HTR-8/SVneo (cell line): ENCODE measurements at regions not wholly inside any gene's neighbourhood (a gene's known extent, or its start where the extent isn't known, plus 50 kb on each side); places are given as distances from the start of the nearest gene placed in this dataset.

Source experiments
- DNase-seq: peaks from one replicate; pipeline ENCODE4 v3.0.0; 2011; ENCODE audit warnings: low spot score, mixed read lengths; ENCODE audit not compliant: insufficient read length
- FAIRE-seq: peaks from 2 replicates; lab custom pipeline; 2011; peaks lifted over from hg19 to GRCh38; lab: Jason Lieb, UNC

- FAIRE-seq (no peak), DNase-seq (no peak)
Measured at GRCh38 chr16:22673421-22673831, 140.5 kb upstream of the HS3ST2 start.

DNA sequence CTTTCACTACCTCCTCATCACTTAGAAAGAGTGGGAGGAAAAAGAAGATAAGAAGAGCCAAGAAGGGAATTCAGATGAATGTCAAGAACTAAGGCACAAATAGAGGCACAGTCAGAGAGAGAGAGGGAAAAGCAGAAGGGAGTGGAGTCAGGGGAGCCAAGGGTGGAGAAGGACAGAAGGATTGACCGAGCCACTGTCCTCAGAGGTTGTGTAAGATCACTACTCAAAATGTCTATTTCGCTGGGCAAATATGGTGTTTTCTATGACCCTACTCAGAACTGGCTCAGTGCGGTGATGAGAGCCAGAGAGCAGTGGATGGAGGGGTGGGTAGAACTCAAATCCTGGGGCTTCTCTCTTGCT lies 139.2 kb upstream of the HS3ST2 start:
- FAIRE-seq (no peak), DNase-seq (no peak)

DNA sequence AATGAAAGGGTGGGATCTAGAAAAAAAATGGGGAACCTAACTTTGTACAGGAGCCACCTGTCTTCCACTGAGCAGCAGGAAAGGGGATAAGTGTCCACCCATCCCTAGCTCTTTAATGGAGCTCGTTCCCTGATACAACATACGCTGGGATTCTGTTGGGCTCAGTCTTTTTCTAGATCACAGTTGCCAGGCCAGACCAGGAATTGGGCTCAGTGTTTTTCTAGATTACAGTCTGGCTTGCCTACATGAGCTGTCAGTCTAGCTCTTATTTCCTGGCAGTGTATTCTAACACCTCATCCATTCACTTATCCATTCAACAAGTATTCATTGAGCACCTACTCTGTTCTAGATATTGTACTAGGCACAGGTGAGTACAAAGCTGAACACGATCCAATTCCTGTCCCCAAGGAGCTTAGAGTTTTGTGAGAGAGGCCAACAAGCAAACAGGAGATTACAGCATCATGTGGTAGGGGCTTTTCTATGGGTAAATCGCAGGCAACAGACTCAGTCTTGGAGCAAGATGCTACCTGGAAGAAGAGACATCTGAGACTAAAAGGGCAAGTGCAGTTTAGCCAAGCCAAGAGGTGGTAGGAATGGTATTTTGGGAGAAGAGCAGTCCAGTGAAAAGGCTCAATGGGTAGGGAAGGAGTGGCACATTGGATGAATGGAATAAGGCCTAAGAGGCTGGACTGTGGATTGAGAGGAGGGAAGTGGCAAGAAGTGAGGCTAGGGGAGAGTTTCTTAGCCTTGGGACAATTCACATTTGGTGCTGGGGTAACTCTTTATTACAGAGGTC lies 138.0 kb upstream of the HS3ST2 start:
- FAIRE-seq: no peak

GRCh38 chr16:22677024-22677830 lies 136.7 kb upstream of the HS3ST2 start:
- no peak for DNase-seq

More for the DNA sequence above, 138.0 kb upstream of the HS3ST2 start:
- no peak for DNase-seq

DNA sequence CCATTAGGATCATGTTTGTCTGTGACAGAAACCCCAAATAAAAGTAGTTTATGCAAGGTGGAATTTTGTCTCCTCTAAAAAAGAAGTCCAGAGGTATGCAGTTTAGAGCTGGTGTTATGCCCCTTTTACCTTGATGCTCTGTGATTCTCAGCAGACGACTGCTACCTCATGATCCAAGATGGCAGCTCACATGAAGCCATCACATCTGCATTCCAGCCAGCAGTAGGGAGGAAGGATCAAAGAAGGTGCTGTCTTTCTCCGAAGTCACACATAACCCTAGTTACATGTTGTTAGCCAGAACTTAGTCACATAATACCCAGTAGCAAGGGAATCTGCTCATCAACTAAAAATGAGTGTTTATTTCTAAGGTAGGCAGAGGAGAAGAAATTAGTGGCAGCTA lies 135.7 kb upstream of the HS3ST2 start:
- no peak for DNase-seq

More at GRCh38 chr16:22677024-22677830, 136.7 kb upstream of the HS3ST2 start:
- no peak for FAIRE-seq

DNA sequence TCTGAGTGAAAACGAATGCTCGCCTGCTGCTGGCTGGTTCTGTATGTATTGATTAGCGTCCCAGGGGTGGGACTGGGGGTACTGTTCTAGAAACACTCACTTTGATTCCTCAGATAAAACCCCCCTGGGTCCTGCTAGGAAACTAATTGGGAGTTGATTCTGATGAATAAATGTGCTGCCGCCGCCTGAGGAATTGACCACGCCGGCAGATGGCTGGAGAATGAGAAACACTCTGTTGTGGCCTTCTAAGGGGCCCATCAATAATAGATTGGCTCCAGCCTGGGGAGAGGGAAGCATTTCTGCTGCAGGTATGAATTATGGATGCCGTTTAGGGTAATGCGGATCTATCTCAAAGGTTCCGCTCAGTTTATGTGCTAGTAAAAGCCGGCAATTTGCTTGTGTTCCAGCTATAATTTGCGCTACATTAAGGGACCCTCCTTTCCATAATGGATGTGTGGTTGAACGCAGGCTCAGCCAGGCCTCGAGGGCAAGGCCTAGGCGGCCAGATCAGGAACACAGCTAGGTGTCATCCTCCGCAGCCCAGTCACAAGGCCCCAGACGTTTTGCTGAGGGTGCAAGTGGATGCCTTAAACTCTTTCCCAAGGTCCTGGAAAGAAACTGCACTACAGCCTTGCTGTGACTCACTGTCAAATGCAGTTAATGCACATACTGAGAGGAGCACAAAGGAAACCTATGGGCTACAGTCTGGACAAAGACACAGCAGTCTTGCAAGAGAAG lies 132.2 kb upstream of the HS3ST2 start:
- DNase-seq: no peak
- no peak for FAIRE-seq

More for the DNA sequence above, 135.7 kb upstream of the HS3ST2 start:
- no peak for FAIRE-seq

DNA sequence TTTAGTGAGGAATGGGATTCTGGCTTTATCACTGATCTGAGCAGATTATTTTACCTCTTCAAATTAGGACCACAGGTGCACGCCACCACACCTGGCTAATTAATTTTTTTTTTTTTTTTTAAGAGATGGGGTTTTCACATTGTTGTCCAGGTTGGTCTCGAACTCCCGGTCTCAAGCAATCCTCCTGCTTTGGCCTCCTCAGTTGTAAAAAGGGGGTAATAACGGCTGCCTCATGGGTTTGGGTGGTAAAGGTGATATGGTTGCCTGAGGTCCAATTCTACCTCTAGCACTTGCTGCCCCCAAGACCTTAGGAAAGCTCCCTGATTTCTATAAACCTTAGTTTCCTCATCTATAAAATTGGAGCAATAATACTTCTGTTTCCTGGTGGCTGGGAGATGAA lies 130.7 kb upstream of the HS3ST2 start:
- no peak for FAIRE-seq
- DNase-seq: no peak

- no peak for FAIRE-seq
- DNase-seq: no peak
Measured at GRCh38 chr16:22683730-22684573, 130.0 kb upstream of the HS3ST2 start.

DNA sequence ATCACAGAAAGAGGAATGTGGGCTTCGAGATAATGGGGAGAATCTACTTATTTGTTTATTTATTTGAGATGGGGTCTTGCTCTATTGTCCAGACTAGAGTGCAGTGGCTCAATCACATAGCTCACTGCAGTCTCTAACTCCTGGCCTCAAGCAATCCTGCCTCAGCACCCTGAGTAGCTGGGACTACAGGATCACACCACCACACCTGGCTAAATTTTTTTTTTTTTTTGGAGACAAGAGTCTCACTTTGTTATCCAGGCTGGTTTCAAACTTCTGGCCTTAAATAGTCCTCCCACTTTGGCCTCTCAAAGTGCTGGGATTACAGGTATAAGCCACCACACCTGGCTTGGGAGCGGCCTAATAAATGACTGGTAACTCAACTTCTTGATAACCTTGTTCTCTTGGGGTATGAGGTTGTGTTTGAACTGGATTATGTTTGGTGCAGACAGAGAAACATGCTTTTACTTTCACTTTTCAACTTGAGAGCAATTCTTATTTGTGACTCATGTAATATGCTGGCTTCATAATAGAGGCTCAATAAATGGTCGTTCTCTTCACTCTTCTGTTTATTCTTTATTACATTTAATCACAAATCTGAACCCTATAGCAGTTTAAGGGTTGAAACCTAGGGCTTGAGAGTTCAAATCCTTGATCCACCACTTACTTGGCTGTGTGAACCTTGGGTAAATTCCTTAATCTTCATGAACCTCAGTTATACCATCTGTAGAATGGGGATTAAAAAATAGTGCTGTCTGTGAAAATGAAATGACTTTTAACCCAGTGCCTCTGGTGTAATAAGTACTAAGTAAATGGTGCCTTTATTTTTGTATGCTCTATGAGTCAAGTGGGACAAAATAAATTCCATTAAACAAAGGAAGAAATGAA lies 129.1 kb upstream of the HS3ST2 start:
- FAIRE-seq: no peak

GRCh38 chr16:22685459-22685830 lies 128.5 kb upstream of the HS3ST2 start:
- DNase-seq (no peak), FAIRE-seq (no peak)

More for the DNA sequence above, 129.1 kb upstream of the HS3ST2 start:
- DNase-seq: no peak

DNA sequence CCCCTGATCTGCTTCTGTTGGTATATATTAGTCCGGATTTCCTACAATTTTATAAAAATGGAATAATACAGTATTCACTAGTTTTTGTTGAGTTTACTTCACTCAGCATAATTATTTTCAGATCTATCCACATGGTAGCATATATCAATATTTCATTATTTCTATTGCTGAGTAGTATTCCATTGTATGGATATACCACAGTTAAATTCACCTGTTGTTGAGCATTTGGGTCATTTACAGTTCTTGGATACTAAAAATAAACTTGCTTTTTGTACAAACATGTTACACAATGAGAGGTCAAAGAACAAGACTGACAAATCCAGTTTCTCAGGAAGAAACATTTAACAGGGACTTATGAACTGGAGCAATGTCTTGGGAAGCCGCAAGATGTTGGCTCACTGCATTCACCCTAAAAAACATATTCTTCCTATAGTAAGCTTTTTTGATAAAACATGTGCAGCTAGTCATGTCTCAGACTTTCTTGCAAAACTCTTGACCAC lies 126.9 kb upstream of the HS3ST2 start:
- no peak for DNase-seq
- no peak for FAIRE-seq

DNA sequence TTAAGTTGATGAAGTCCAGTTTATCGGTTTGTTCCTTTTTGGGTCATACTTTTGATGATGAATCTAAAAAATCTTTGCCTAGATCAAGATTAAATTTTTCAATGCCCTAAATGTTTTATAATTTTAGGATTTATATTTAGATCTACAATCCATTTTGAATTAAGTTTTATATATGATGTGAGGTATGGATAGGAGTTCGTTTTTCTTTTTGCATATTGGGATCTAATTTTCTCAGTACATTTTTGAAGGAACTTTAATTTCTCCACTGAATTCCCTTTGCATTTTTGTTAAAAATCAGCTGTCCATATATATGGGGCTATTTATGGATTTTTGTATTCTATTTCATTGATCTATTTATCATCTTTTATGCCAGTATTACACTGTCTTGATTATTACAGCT lies 125.5 kb upstream of the HS3ST2 start:
- no peak for DNase-seq

DNA sequence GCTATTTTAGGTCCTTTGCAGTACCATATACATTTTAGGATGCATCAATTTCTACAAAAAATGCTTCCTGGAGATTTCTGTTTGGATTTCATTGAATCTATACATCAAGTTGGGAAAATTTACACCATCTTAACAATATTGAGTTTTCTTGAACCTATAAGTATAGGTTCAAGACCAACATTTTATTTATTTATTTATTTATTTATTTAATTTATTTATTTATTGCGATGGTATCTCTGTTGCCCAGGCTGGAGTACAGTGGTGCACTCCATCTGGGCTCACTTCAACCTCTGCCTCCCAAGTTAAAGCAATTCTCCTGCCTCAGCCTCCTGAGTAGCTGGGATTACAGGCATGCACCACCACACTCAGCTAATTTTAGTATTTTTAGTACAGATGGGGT lies 125.0 kb upstream of the HS3ST2 start:
- FAIRE-seq (no peak), DNase-seq (no peak)

More for the DNA sequence above, 125.5 kb upstream of the HS3ST2 start:
- FAIRE-seq: no peak

- DNase-seq (no peak), FAIRE-seq (no peak)
Measured at GRCh38 chr16:22691335-22691734, 122.6 kb upstream of the HS3ST2 start.

DNA sequence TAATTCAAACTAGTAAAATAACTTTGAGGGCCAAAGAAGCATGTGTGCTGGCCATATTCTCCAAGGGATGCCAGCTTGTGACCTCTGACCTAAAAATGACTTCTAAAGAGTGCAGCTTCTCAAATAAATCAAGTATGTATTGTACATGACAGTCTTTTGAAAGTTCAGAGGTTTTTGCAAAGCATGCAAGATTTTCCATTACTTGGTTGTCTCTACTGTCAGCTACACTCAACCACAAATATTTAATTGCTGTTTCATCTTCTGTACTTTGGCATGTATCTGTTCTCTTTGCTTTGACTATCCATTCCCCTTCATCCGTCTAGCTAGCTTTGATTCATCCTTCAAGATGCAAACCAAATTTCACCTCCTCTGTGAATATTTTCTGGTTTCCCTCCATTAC lies 121.9 kb upstream of the HS3ST2 start:
- FAIRE-seq: no peak
- DNase-seq: no peak

DNA sequence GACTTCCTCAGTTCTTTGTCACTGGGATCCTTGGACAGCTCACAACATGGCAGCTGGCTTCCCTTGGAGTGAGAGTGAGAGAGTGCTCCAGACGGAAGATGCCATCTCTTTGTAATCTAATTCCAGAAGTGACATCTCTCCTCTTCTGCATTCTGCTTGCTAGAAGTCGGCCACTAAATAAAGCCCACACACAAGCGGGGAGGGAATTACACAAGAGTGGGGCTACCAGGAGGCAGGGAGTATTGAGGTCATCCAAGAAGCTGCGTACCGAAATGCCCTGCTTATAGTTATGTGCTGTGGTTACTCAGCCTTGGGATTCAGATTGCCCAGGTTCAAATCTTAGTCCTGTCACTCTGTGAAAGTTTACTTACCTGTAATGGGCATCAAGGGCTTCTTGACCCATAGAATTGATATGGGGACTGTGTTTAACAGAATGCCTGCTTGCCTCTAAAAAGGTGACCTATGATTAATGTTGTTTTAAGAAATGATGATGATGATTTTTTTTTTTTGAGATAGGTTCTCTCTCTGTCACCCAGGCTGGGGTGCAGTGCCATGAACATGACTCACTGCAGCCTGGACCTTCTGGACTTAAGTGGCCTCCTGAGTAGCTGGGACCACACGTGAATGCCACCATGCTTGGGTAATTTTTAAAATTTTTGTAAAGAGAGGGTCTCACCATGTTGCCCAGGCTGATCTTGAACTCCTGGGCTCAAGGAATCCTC lies 120.9 kb upstream of the HS3ST2 start:
- DNase-seq: no peak
- FAIRE-seq: no peak

- FAIRE-seq: no peak
- no peak for DNase-seq
Measured at GRCh38 chr16:22693638-22694340, 120.2 kb upstream of the HS3ST2 start.
